Nephron progenitor cell (in vitro differentiated cells): ENCODE measurements at regions not wholly inside any gene's neighbourhood (a gene's known extent, or its start where the extent isn't known, plus 50 kb on each side); places are given as distances from the start of the nearest gene placed in this dataset.

Experiments used
- DNase-seq: peaks from one replicate; pipeline ENCODE4 v3.0.0; 2021
- H3K27ac Mint-ChIP-seq: 2 replicates; pipeline ENCODE4 v1.8.0; 2021; ENCODE audit warnings: mild to moderate bottlenecking, moderate library complexity, mixed read lengths
- H3K27me3 Mint-ChIP-seq: 2 replicates; pipeline ENCODE4 v1.8.0; 2021; ENCODE audit warnings: mild to moderate bottlenecking, low read depth, mixed read lengths; ENCODE audit not compliant: poor library complexity
- H3K36me3 Mint-ChIP-seq: 2 replicates; pipeline ENCODE4 v1.8.0; 2021; ENCODE audit warnings: low read depth, mixed read lengths
- H3K4me1 Mint-ChIP-seq: 2 replicates; pipeline ENCODE4 v1.8.0; 2021; ENCODE audit warnings: mixed read lengths
- H3K4me3 Mint-ChIP-seq: 2 replicates; pipeline ENCODE4 v1.8.0; 2021; ENCODE audit warnings: mild to moderate bottlenecking, moderate library complexity, mixed read lengths
- H3K9me3 Mint-ChIP-seq: 2 replicates; pipeline ENCODE4 v1.8.0; 2021; ENCODE audit warnings: mild to moderate bottlenecking, moderate library complexity, mixed read lengths
- CTCF ChIP-seq: fragments of 200-600 bp; sonication (generic); IDR thresholded peaks from 2 replicates; pipeline ENCODE4 v1.5.0; 2021; ENCODE audit warnings: antibody characterized with exemption

GRCh38 chr16:73565263-73565662 lies 517.3 kb upstream of the ZFHX3 start:
- H3K27me3 Mint-ChIP-seq = peaks cover 18% of the 10 kb centered on the region
- H3K27ac Mint-ChIP-seq = no peak overlapping the region
- TF ChIP-seq CTCF = peak; percentile 13
- H3K36me3 Mint-ChIP-seq = no peaks in the 10 kb centered on the region
- no peak for DNase-seq
- peaks cover 39% of the 10 kb centered on the region for H3K4me1 Mint-ChIP-seq
- no peak overlapping the region for H3K4me3 Mint-ChIP-seq
- H3K9me3 Mint-ChIP-seq = no peaks in the 10 kb centered on the region

- no peak overlapping the region for H3K4me3 Mint-ChIP-seq
- no peaks in the 10 kb centered on the region for H3K36me3 Mint-ChIP-seq
- peaks cover 39% of the 10 kb centered on the region for H3K4me1 Mint-ChIP-seq
- no peak overlapping the region for H3K27ac Mint-ChIP-seq
- H3K9me3 Mint-ChIP-seq = no peaks in the 10 kb centered on the region
- peaks cover 13% of the 10 kb centered on the region for H3K27me3 Mint-ChIP-seq
- no peak for TF ChIP-seq CTCF
- no peak for DNase-seq
These were observed 515.8 kb upstream of the ZFHX3 start for GRCh38 chr16:73563709-73564108.

GRCh38 chr16:73560497-73560896 lies 512.6 kb upstream of the ZFHX3 start:
- no peak for TF ChIP-seq CTCF
- Mint-ChIP-seq H3K27me3 (peaks cover 8% of the 10 kb centered on the region), H3K36me3 (no peaks in the 10 kb centered on the region), H3K4me1 (peaks cover 28% of the 10 kb centered on the region), H3K9me3 (no peaks in the 10 kb centered on the region), H3K27ac (peak overlapping the region; percentile 64), H3K4me3 (no peak overlapping the region)
- DNase-seq = no peak

GRCh38 chr16:73558219-73558618 lies 510.3 kb upstream of the ZFHX3 start:
- no peak overlapping the region for H3K4me3 Mint-ChIP-seq
- peak overlapping the region; percentile 26 for H3K27ac Mint-ChIP-seq
- no peak for TF ChIP-seq CTCF
- peaks cover 9% of the 10 kb centered on the region for H3K27me3 Mint-ChIP-seq
- H3K4me1 Mint-ChIP-seq = peaks cover 31% of the 10 kb centered on the region
- H3K9me3 Mint-ChIP-seq = no peaks in the 10 kb centered on the region
- DNase-seq = no peak
- H3K36me3 Mint-ChIP-seq = no peaks in the 10 kb centered on the region

GRCh38 chr16:73553941-73554660 lies 506.2 kb upstream of the ZFHX3 start:
- H3K9me3 Mint-ChIP-seq = no peaks in the 10 kb centered on the region

More at GRCh38 chr16:73553941-73554660, 506.2 kb upstream of the ZFHX3 start:
- H3K4me1 Mint-ChIP-seq = peaks cover 41% of the 10 kb centered on the region
- no peak overlapping the region for H3K27ac Mint-ChIP-seq
- no peak overlapping the region for H3K4me3 Mint-ChIP-seq
- TF ChIP-seq CTCF = no peak
- peaks cover 12% of the 10 kb centered on the region for H3K27me3 Mint-ChIP-seq
- H3K36me3 Mint-ChIP-seq = no peaks in the 10 kb centered on the region
- no peak for DNase-seq
